WTC11 (cell line): ENCODE measurements at regions not wholly inside any gene's neighbourhood (a gene's known extent, or its start where the extent isn't known, plus 50 kb on each side); places are given as distances from the start of the nearest gene placed in this dataset.

Experiments used
- CREB1 ChIP-seq: sonication (generic); formaldehyde crosslinking; IDR thresholded peaks from 2 replicates; pipeline ENCODE4 v1.8.0; 2023; ENCODE audit warnings: mild to moderate bottlenecking, missing genetic modification reagents
- ETV6 ChIP-seq: sonication (generic); formaldehyde crosslinking; IDR thresholded peaks from 2 replicates; pipeline ENCODE4 v1.8.1; 2022; ENCODE audit warnings: mild to moderate bottlenecking, missing genetic modification reagents
- JUN ChIP-seq: sonication (generic); formaldehyde crosslinking; IDR thresholded peaks from 2 replicates; pipeline ENCODE4 v1.8.0; 2023; ENCODE audit warnings: mild to moderate bottlenecking, missing genetic modification reagents
- NFYB ChIP-seq: sonication (generic); formaldehyde crosslinking; conservative IDR thresholded peaks from 2 replicates; pipeline ENCODE4 v1.8.0; 2022; ENCODE audit warnings: low read depth, missing genetic modification reagents
- RELA ChIP-seq: sonication (generic); formaldehyde crosslinking; IDR thresholded peaks from 2 replicates; pipeline ENCODE4 v1.8.1; 2022; ENCODE audit warnings: missing genetic modification reagents, mild to moderate bottlenecking, borderline replicate concordance
- SMAD4 ChIP-seq: sonication (generic); formaldehyde crosslinking; IDR thresholded peaks from 2 replicates; pipeline ENCODE4 v1.8.0; 2022; ENCODE audit warnings: mild to moderate bottlenecking, missing genetic modification reagents
- TEAD1 ChIP-seq: sonication (generic); formaldehyde crosslinking; IDR thresholded peaks from 2 replicates; pipeline ENCODE4 v1.8.0; 2022; ENCODE audit warnings: mild to moderate bottlenecking, missing genetic modification reagents
- TEAD4 ChIP-seq: sonication (generic); formaldehyde crosslinking; IDR thresholded peaks from 2 replicates; pipeline ENCODE4 v1.8.0; 2022; ENCODE audit warnings: mild to moderate bottlenecking, missing genetic modification reagents
- ZBTB21 ChIP-seq: sonication (generic); formaldehyde crosslinking; IDR thresholded peaks from 2 replicates; pipeline ENCODE4 v1.8.1; 2023; ENCODE audit warnings: mild to moderate bottlenecking, missing genetic modification reagents, borderline replicate concordance
- ZNF121 ChIP-seq: sonication (generic); formaldehyde crosslinking; IDR thresholded peaks from 2 replicates; pipeline ENCODE4 v1.8.0; 2023; ENCODE audit warnings: missing genetic modification reagents
- TF ChIP-seq, protein P1 (sequence below): fragments of 200-600 bp; IDR thresholded peaks from 2 replicates; pipeline ENCODE4 v1.8.0; 2022; ENCODE audit warnings: antibody characterized with exemption
- TF ChIP-seq, protein P2 (sequence below): sonication (generic); formaldehyde crosslinking; IDR thresholded peaks from 2 replicates; pipeline ENCODE4 v1.8.0; 2022; ENCODE audit warnings: mild to moderate bottlenecking, missing genetic modification reagents
- TF ChIP-seq, protein P3 (sequence below): fragments of 250-450 bp; sonication (Bioruptor Pico); IDR thresholded peaks from 2 replicates; pipeline ENCODE4 v2.1.2; 2022; ENCODE audit warnings: mild to moderate bottlenecking, moderate library complexity
- TF ChIP-seq, protein P4 (sequence below): sonication (generic); formaldehyde crosslinking; IDR thresholded peaks from 2 replicates; pipeline ENCODE4 v1.8.0; 2022; ENCODE audit warnings: mild to moderate bottlenecking, missing genetic modification reagents

DNA sequence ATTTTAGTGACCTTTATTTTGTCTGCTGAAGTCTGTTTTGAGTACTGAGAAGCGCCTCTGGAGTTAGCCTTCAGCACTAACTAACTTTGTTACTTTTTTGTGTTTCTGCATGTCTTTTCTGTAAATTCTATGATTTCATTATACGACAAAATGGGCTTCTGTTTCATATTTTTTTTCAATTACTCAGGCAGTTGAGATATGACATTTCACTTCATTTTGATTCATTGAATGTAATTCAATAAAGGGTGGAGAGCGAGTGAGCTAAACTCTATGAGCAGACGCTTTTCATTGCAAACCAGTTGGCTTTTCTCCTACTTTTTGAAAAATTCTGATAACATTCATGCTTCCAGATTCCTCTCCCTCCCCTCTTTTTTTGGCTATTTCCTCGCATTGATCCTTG is 84.4 kb upstream of the KCNH8 start:
- TF ChIP-seq, protein P1, sequence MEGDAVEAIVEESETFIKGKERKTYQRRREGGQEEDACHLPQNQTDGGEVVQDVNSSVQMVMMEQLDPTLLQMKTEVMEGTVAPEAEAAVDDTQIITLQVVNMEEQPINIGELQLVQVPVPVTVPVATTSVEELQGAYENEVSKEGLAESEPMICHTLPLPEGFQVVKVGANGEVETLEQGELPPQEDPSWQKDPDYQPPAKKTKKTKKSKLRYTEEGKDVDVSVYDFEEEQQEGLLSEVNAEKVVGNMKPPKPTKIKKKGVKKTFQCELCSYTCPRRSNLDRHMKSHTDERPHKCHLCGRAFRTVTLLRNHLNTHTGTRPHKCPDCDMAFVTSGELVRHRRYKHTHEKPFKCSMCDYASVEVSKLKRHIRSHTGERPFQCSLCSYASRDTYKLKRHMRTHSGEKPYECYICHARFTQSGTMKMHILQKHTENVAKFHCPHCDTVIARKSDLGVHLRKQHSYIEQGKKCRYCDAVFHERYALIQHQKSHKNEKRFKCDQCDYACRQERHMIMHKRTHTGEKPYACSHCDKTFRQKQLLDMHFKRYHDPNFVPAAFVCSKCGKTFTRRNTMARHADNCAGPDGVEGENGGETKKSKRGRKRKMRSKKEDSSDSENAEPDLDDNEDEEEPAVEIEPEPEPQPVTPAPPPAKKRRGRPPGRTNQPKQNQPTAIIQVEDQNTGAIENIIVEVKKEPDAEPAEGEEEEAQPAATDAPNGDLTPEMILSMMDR: no peak
- TF ChIP-seq SMAD4 (no peak), JUN (CRISPR knock-in tag) (no peak), TEAD1 (CRISPR knock-in tag) (no peak), CREB1 (CRISPR knock-in tag) (no peak), ZNF121 (CRISPR knock-in tag) (no peak), RELA (CRISPR knock-in tag) (no peak), ZBTB21 (CRISPR knock-in tag) (no peak), TEAD4 (no peak), NFYB (CRISPR knock-in tag) (no peak), ETV6 (CRISPR knock-in tag) (no peak)
- TF ChIP-seq, protein P2, sequence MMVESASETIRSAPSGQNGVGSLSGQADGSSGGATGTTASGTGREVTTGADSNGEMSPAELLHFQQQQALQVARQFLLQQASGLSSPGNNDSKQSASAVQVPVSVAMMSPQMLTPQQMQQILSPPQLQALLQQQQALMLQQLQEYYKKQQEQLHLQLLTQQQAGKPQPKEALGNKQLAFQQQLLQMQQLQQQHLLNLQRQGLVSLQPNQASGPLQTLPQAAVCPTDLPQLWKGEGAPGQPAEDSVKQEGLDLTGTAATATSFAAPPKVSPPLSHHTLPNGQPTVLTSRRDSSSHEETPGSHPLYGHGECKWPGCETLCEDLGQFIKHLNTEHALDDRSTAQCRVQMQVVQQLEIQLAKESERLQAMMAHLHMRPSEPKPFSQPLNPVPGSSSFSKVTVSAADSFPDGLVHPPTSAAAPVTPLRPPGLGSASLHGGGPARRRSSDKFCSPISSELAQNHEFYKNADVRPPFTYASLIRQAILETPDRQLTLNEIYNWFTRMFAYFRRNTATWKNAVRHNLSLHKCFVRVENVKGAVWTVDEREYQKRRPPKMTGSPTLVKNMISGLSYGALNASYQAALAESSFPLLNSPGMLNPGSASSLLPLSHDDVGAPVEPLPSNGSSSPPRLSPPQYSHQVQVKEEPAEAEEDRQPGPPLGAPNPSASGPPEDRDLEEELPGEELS (CRISPR knock-in tag): no peak
- TF ChIP-seq, protein P3, sequence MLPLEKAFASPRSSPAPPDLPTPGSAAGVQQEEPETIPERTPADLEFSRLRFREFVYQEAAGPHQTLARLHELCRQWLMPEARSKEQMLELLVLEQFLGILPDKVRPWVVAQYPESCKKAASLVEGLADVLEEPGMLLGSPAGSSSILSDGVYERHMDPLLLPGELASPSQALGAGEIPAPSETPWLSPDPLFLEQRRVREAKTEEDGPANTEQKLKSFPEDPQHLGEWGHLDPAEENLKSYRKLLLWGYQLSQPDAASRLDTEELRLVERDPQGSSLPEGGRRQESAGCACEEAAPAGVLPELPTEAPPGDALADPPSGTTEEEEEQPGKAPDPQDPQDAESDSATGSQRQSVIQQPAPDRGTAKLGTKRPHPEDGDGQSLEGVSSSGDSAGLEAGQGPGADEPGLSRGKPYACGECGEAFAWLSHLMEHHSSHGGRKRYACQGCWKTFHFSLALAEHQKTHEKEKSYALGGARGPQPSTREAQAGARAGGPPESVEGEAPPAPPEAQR (CRISPR knock-in tag): no peak
- TF ChIP-seq, protein P4, sequence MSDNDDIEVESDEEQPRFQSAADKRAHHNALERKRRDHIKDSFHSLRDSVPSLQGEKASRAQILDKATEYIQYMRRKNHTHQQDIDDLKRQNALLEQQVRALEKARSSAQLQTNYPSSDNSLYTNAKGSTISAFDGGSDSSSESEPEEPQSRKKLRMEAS: no peak
